Chondrocyte (in vitro differentiated cells): ENCODE measurements at regions not wholly inside any gene's neighbourhood (a gene's known extent, or its start where the extent isn't known, plus 50 kb on each side); places are given as distances from the start of the nearest gene placed in this dataset.
"Not testable (repeated sequence)": the region's sequence is repeated elsewhere in the genome, so short reads cannot be mapped to it uniquely, and the experiment has no call there.

Source experiments
- DNase-seq: peaks from one replicate; pipeline ENCODE4 v3.0.0; 2021; ENCODE audit warnings: mixed read lengths, low spot score
- H3K27ac Mint-ChIP-seq: one replicate; pipeline ENCODE4 v1.8.0; 2021; ENCODE audit warnings: mild to moderate bottlenecking, moderate library complexity, mixed read lengths; ENCODE audit not compliant: unreplicated experiment
- H3K27me3 Mint-ChIP-seq: 2 replicates; pipeline ENCODE4 v1.8.0; 2021; ENCODE audit warnings: low read depth, mixed read lengths
- H3K36me3 Mint-ChIP-seq: 2 replicates; pipeline ENCODE4 v1.8.0; 2021; ENCODE audit warnings: low read depth, mixed read lengths
- H3K4me1 Mint-ChIP-seq: 2 replicates; pipeline ENCODE4 v1.8.0; 2021; ENCODE audit warnings: low read depth, mild to moderate bottlenecking, mixed read lengths
- H3K4me3 Mint-ChIP-seq: one replicate; pipeline ENCODE4 v1.8.0; 2021; ENCODE audit warnings: mild to moderate bottlenecking, moderate library complexity, mixed read lengths; ENCODE audit not compliant: unreplicated experiment
- H3K9me3 Mint-ChIP-seq: 2 replicates; pipeline ENCODE4 v1.8.0; 2021; ENCODE audit warnings: low read depth, mixed read lengths
- TF ChIP-seq, protein P1 (sequence below): fragments of 200-600 bp; sonication (generic); IDR thresholded peaks from 2 replicates; pipeline ENCODE4 v1.5.0; 2021; ENCODE audit warnings: antibody characterized with exemption, mild to moderate bottlenecking, moderate library complexity

DNA sequence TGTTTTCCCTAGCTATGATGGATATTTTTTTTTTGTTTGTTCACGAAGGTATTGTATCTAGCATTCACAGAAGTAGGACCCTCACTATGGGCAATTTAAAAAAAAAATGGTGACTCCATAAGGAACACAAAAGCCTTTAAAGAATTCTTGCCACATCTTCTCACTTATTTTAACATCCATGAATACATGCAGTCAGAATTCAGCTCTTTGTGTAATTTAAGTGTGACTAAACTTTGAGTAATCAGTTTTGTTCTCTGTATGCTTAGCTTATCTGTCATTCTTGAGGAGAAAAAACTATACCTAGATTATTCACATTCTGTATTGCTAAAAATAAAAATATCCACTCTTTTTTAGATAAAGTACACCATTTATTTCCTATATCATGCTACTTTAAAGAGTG lies 313.2 kb upstream of the KCND2 start:
- Mint-ChIP-seq H3K27me3 (no peaks in the 10 kb centered on the region), H3K4me1 (peaks cover 13% of the 10 kb centered on the region), H3K4me3 (no peak overlapping the region), H3K36me3 (no peaks in the 10 kb centered on the region), H3K9me3 (no peaks in the 10 kb centered on the region), H3K27ac (no peak overlapping the region)
- no peak for DNase-seq
- TF ChIP-seq, protein P1, sequence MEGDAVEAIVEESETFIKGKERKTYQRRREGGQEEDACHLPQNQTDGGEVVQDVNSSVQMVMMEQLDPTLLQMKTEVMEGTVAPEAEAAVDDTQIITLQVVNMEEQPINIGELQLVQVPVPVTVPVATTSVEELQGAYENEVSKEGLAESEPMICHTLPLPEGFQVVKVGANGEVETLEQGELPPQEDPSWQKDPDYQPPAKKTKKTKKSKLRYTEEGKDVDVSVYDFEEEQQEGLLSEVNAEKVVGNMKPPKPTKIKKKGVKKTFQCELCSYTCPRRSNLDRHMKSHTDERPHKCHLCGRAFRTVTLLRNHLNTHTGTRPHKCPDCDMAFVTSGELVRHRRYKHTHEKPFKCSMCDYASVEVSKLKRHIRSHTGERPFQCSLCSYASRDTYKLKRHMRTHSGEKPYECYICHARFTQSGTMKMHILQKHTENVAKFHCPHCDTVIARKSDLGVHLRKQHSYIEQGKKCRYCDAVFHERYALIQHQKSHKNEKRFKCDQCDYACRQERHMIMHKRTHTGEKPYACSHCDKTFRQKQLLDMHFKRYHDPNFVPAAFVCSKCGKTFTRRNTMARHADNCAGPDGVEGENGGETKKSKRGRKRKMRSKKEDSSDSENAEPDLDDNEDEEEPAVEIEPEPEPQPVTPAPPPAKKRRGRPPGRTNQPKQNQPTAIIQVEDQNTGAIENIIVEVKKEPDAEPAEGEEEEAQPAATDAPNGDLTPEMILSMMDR = no peak

DNA sequence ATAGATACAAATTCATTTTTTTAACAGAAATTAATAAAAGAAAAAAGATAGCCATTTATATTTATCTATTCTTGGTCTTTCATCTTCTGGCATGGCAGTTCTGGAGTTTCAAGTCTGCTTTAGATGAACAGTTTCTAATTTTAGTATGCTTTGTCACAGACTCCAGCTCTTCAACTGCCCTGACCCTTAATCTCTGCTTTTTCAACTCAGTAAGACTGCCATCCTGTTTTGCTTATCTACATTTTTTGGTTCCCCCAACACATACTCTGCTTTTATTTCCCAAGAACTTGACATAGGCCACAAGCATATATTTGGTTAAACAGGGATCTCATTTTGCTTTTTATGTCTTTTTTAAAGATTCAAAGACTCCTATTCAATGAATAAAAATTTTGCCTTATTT lies 309.3 kb upstream of the KCND2 start:
- Mint-ChIP-seq H3K9me3 (no peaks in the 10 kb centered on the region), H3K4me1 (peaks cover 17% of the 10 kb centered on the region), H3K36me3 (no peaks in the 10 kb centered on the region), H3K4me3 (no peak overlapping the region), H3K27me3 (no peaks in the 10 kb centered on the region), H3K27ac (no peak overlapping the region)
- no peak for DNase-seq
- TF ChIP-seq, protein P1 = no peak

DNA sequence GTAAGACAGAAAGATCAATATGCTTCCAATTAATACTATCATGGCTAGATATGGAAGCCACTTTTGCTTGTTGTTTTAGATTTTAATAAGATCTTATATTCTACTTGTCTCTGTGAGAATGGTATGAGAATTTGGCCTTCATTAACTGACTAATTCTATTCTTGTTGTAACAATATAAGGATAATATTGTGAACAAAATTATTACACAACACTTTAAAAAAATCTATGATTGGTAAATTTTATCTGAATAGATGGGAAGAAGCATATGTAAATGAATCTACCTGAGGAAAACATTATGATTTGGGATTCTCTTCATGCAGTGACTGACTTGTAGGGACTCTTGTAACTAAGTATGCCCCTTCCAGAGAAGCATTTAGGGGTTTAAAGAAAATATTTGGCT lies 308.9 kb upstream of the KCND2 start:
- Mint-ChIP-seq H3K27ac (no peak overlapping the region), H3K27me3 (no peaks in the 10 kb centered on the region), H3K4me1 (peaks cover 20% of the 10 kb centered on the region), H3K9me3 (no peaks in the 10 kb centered on the region), H3K4me3 (no peak overlapping the region), H3K36me3 (no peaks in the 10 kb centered on the region)
- TF ChIP-seq, protein P1 = no peak
- no peak for DNase-seq

DNA sequence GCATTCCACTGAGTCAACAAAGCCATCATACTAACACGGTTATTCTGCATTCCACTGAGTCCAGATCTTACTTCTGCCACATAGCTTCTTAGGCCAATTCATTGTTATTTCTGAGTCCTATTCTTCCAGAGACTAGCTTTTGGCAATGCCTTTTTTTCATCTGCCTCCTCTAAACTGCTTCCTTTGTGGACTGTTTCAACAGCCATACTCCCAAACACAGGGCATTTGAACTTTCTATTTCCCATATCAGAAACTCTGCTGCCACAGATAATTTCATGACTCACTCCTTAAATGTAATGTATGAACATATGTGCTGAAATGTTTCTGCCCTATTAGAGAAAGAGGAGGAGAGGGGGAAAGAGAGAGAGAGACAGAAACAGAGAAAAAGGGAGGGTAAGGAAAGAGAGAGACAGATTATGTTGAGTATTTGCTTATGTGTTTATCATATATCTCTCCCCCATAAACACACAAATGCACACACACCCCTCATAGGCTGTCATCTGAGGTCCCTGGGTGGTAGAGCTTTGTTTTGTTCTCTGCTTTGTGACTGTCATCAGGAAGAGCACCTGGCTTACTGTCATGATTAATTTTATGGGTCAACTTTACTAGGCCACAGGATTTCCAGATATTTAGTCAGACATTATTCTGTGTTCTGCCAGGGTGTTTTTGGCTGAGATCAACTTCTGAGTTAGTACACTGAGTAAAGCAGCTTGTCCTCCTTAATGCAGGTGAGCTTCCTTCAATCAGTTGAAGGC lies 308.0 kb upstream of the KCND2 start:
- Mint-ChIP-seq H3K9me3 (no peaks in the 10 kb centered on the region), H3K27ac (peak overlapping the region; percentile 18), H3K4me1 (peaks cover 18% of the 10 kb centered on the region), H3K27me3 (no peaks in the 10 kb centered on the region), H3K36me3 (no peaks in the 10 kb centered on the region), H3K4me3 (no peak overlapping the region)
- no peak for DNase-seq
- TF ChIP-seq, protein P1 = no peak

DNA sequence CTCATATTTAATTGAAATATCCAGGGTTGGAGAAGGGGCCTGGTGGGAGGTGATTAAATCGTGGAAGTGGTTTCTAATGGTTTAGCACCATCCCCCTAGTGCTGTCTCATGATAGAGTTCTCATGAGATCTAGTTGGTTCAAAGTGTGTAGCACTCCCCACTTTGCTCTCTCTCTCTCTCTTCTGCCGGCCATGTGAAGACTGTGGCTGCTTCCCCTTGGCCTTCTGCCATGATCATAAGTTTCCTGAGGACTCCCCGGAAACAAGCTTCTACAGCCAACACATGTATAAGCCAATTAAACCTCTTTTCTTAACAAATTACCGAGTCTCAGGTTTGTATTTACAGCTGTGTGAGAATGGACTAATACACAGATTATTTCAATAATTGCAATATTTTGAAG lies 305.8 kb upstream of the KCND2 start:
- Mint-ChIP-seq H3K9me3 (no peaks in the 10 kb centered on the region), H3K27ac (no peak overlapping the region), H3K4me1 (peaks cover 15% of the 10 kb centered on the region), H3K27me3 (no peaks in the 10 kb centered on the region), H3K4me3 (no peak overlapping the region), H3K36me3 (no peaks in the 10 kb centered on the region)
- no peak for DNase-seq
- TF ChIP-seq, protein P1 = no peak

DNA sequence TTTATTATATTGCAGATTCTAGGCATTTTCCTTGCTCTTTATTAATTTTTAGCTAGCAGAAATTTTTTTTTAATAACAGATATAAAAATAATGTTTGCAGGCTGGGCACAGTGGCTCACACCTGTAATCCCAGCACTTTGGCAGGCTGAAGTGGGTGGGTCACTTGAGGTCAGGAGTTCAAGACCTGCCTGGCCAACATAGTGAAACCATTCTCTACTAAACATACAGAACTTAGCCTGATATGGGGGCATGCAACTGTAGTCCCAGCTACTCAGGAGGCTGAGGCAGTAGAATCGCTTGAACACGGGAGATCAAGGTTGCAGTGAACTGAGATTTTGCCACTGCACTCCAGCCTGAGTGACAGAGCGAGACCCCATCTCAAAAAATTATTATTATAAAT lies 304.6 kb upstream of the KCND2 start:
- DNase-seq, H3K27ac Mint-ChIP-seq, H3K36me3 Mint-ChIP-seq, H3K27me3 Mint-ChIP-seq, H3K9me3 Mint-ChIP-seq, H3K4me3 Mint-ChIP-seq: not testable (repeated sequence)
- peaks cover 15% of the 10 kb centered on the region for H3K4me1 Mint-ChIP-seq
